GM12891 (cell line): ENCODE measurements at regions not wholly inside any gene's neighbourhood (a gene's known extent, or its start where the extent isn't known, plus 50 kb on each side); places are given as distances from the start of the nearest gene placed in this dataset.

Experiments used
- DNase-seq: peaks from one replicate; pipeline ENCODE4 v3.0.0; 2011; ENCODE audit warnings: low spot score; ENCODE audit not compliant: insufficient read length
- FAIRE-seq: peaks from 2 replicates; lab custom pipeline; 2011; peaks lifted over from hg19 to GRCh38; lab: Jason Lieb, UNC
- PAX5 ChIP-seq: IDR thresholded peaks from 2 replicates; pipeline ENCODE4 v1.6.1; 2011; ENCODE audit warnings: low read length, moderate library complexity, mild to moderate bottlenecking; ENCODE audit not compliant: insufficient read depth, severe bottlenecking
- POLR2A ChIP-seq: IDR thresholded peaks from 2 replicates; pipeline ENCODE4 v1.6.1; 2011; ENCODE audit warnings: low read depth, low read length, control low read depth
- POLR2AphosphoS5 ChIP-seq: IDR thresholded peaks from 2 replicates; pipeline ENCODE4 v1.6.1; 2011; ENCODE audit warnings: low read depth, low read length, control low read depth
- POU2F2 ChIP-seq: IDR thresholded peaks from 2 replicates; pipeline ENCODE4 v1.6.1; 2011; ENCODE audit warnings: low read depth, mild to moderate bottlenecking, control low read depth, low read length, moderate library complexity
- SPI1 ChIP-seq: IDR thresholded peaks from 2 replicates; pipeline ENCODE4 v1.6.1; 2011; ENCODE audit warnings: low read depth, low read length, control low read depth
- TAF1 ChIP-seq: IDR thresholded peaks from 2 replicates; pipeline ENCODE4 v1.6.1; 2011; ENCODE audit warnings: low read depth, low read length, control low read depth

- no peak for FAIRE-seq
Measured at GRCh38 chr11:134864233-134864967, 452.4 kb upstream of the B3GAT1 start.

GRCh38 chr11:134863294-134863693, 451.3 kb upstream of the B3GAT1 start:
- TF ChIP-seq POU2F2: no peak
- no peak for TF ChIP-seq POLR2A
- DNase-seq (no peak), FAIRE-seq (no peak)

More at GRCh38 chr11:134864233-134864967, 452.4 kb upstream of the B3GAT1 start:
- no peak for TF ChIP-seq POLR2AphosphoS5
- no peak for TF ChIP-seq POU2F2
- no peak for TF ChIP-seq TAF1
- DNase-seq: no peak

- FAIRE-seq: no peak
- no peak for TF ChIP-seq TAF1
- TF ChIP-seq SPI1: no peak
- TF ChIP-seq POLR2AphosphoS5: no peak
- no peak for TF ChIP-seq POLR2A
- TF ChIP-seq POU2F2: no peak
- TF ChIP-seq PAX5: no peak
- no peak for DNase-seq
Measured at GRCh38 chr11:134862587-134863195, 450.6 kb upstream of the B3GAT1 start.

GRCh38 chr11:134862105-134862502, 450.1 kb upstream of the B3GAT1 start:
- DNase-seq: no peak
- TF ChIP-seq SPI1: no peak
- no peak for TF ChIP-seq POU2F2
- no peak for TF ChIP-seq POLR2AphosphoS5
- no peak for TF ChIP-seq PAX5
- no peak for TF ChIP-seq POLR2A
- TF ChIP-seq TAF1: no peak
- no peak for FAIRE-seq

GRCh38 chr11:134861490-134862104, 449.6 kb upstream of the B3GAT1 start:
- TF ChIP-seq POLR2A: no peak
- no peak for TF ChIP-seq POU2F2
- no peak for TF ChIP-seq TAF1
- TF ChIP-seq SPI1: no peak
- no peak for TF ChIP-seq POLR2AphosphoS5
- TF ChIP-seq PAX5: no peak
- no peak for DNase-seq
- FAIRE-seq: no peak

GRCh38 chr11:134858783-134859480, 446.9 kb upstream of the B3GAT1 start:
- no peak for TF ChIP-seq POLR2AphosphoS5
- TF ChIP-seq TAF1: no peak
- TF ChIP-seq POLR2A: no peak
- TF ChIP-seq PAX5: no peak
- FAIRE-seq (no peak), DNase-seq (no peak)

- no peak for DNase-seq
- no peak for FAIRE-seq
- TF ChIP-seq SPI1 (no peak), POU2F2 (no peak), POLR2AphosphoS5 (no peak), PAX5 (no peak), TAF1 (no peak), POLR2A (no peak)
Measured at GRCh38 chr11:134857035-134857434, 445.0 kb upstream of the B3GAT1 start.

- no peak for TF ChIP-seq POLR2AphosphoS5
- no peak for TF ChIP-seq POU2F2
- no peak for FAIRE-seq
- no peak for DNase-seq
Measured at GRCh38 chr11:134856056-134856971, 444.3 kb upstream of the B3GAT1 start.
